HG02759 (cell line): ENCODE measurements at regions not wholly inside any gene's neighbourhood (a gene's known extent, or its start where the extent isn't known, plus 50 kb on each side); places are given as distances from the start of the nearest gene placed in this dataset.

ENCODE experiments used
- ATAC-seq: cut with Tn5 transposase; IDR thresholded peaks from one replicate; pipeline ENCODE4 v1.9.1; 2021; ENCODE audit warnings: mild to moderate bottlenecking, moderate library complexity; ENCODE audit not compliant: unreplicated experiment

DNA sequence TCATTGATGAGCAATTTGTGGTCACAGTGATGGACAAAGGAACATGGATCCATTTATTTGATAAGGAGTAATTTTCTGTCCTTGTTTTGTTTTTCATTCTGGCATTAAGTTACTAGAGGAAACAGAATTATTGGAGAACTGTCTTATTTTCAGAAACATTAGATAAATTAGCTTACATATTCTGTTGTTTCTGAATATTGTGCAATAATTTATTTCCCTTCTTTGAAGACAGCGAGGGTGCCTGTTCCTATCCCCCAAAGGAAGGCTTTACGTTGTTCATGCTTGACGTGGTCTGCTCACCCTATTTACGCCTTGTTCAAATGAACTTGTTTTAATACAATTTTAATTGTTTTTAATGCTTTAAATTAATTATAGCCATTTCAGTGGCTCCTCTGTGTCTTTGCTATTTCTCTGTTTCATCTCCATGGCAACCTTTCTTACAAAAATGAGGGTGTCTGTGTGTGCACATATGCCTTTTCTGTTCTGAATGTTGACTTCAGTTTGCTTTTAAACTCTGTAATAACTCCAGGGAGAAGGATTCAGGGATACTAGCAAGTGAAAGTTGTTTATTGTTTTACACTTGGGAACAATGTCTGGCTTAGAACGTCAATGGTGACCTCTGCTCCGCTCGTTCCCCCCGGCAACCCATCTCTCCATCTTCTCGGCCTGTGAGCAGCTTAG is 138.3 kb upstream of the PLET1 start:
- no peak for ATAC-seq

- no peak for ATAC-seq
Observed at GRCh38 chr11:112400476-112401014, 139.9 kb upstream of the PLET1 start.

DNA sequence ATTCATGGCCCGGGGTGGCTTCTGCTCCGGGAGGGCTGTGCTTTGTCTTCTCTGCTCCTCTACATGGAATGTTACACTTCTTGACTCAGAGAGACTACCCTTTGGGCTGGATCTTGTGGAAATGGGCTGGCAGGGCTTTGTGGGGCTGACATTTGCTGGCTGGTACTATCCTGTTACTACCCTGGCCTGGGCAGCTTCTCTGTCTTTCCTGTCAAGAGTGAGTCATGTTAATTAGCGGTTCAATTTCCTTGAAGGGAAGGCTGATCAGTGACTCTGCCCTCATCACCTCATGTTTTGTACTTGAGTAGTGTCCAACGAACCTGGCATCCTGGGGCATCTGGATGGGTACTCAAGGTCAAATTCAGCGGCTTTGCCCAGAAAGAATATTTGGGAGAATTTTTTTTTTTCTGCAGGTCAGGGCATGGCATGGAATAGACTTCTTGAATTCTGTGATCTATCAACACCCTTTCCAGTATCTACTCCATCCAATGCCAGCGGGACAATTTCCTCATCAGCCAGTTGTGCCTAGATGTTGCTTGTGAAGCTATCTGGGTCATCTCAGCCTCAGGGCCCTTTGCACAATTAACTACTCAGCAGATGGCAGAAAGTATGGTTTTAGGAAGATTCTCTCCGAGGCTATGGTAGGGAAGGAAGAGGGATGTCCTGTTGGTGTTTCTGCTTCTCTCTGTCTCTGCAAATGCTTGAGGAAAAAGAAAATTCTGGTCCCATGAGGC is 140.5 kb upstream of the PLET1 start:
- ATAC-seq = no peak

DNA sequence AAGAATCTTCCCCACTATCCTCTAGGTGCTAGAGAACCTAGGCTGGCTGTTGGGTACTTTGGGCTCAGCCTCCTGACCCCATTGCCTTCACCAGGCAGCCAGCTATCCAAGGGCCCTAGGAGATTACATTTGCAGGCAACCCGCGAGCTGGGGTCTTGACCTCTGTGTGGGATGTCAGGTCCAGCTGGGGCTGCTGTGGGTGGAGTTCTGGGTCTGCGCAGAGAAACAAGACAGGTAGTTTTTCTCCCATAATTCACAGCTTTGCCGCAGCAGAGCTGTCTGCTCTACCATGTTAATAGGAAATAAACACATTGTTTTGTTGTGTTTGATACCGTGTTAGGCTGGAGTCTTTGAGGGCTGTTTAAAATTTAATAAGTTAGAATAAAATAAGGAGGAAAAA is 142.8 kb upstream of the PLET1 start:
- ATAC-seq = no peak

GRCh38 chr11:112404112-112404511 is 143.5 kb upstream of the PLET1 start:
- no peak for ATAC-seq

GRCh38 chr11:112408517-112408916 is 147.9 kb upstream of the PLET1 start:
- ATAC-seq = no peak

DNA sequence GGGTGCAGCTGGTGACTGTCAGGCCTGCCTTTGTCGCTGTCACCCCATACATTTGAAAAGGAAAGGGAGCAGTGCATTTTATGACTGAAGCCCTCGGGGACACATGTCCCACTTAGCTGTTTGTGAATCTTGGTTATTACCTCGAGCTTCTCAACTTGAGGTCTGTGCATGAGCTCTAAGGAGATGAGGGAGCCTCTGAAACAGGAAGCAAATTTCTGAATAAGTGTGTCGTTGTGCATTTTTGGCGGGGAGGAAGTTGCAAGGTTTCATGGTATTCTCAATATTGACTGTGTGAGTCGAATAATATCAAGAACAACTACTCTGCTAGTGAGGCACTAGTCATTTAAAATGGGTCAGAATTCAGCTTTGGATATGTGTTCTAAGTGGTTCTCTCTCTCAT is 149.7 kb upstream of the PLET1 start:
- ATAC-seq = no peak

- ATAC-seq = no peak
Observed at GRCh38 chr11:112412383-112412782, 151.7 kb upstream of the PLET1 start.

DNA sequence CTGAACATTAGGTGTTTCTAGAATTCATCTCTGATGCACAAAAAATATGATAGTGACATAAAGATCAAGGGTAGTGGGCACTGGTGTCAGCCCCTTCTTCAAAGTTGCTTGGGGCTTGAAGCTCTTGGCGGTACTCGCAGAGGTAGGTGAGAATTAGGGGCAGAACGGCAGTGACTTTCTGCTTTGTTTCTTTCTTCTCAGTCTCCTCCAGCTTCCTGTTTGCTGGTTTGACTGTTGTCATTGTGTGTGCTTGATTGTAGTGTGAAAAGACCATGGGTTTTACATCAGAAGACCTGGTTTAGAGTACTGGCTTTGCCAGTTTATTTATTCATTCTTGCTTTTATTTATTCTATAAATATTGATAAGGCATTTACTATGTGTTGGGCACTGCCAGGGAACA is 156.7 kb upstream of the PLET1 start:
- no peak for ATAC-seq

DNA sequence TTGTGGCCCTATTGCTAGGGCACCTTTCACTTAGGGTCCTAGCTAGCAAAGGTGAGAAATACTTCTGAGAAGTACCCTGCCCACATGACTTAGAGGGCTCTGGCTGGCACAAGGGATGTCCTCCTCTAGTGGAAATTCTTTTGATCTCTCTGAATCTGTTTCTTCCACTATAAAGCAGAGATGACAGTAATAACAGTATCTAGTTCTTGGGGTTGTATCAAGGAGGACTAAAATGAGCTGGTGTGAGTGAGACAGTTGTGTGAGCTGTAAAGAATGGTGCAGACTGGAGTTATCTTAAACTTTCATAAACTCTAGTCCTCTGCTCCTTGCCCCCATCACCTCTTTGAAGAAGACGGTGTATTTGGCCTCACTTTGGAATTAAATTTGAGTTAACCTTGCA is 157.8 kb upstream of the PLET1 start:
- no peak for ATAC-seq

DNA sequence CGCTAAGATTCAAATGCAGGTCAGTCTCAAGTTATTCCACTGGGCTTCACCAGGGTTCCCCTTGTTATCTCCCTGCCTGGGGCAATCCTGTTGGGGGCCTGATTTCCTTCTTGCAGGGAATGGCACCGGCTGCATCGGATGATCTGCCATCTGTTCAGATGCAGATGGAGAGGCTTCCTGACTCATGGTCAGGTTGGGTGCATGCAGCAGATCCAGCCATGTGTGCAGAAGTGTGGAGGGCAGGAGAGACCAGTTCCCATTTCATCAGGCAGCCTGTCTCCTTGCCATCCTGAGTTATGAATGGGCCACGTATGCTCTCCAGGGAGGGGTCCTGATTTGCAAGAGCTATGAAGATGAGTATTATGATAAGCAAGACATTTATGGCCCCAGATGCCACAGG is 161.2 kb upstream of the PLET1 start:
- no peak for ATAC-seq

DNA sequence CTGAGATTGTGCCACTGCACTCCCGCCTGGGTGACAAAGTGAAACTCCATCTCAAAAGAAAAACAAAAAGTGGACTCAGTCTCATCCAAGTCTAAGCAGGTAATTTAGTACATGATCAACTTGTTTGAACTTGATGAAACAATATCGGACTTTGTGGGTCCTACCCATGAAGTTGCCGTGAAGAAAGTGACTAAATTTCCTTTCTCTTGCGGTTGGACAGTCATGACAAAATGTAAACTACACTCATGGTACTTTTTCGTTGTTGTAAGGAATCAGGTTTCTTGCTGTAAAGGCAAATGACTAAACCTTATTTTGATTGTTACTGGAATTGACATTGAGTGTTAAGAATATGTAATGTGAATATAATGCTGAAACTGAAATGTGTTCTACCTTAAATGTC is 164.5 kb upstream of the PLET1 start:
- ATAC-seq = no peak

- ATAC-seq = no peak
Observed at GRCh38 chr11:112437096-112437495, 176.4 kb upstream of the PLET1 start.

- no peak for ATAC-seq
Observed at GRCh38 chr11:112439614-112440013, 179.0 kb upstream of the PLET1 start.

DNA sequence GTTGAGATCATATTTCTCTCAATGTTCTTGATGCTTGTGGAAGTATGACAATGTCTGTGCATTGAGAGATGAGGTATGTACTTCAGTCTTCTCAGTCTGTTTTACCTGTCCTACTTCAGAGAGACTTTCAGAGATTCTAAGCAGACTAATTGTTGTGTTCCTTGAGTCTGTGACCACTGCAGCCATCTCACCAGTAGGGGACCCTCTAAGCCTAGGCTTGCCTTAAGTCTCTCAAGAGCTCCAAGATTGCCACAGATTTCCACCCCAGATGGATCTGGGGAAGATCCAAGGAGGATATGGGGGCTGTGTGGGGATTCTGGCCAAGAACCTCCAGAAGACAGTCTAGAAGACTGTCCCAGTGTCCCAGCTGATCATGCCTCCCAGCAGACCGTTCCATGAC is 179.9 kb upstream of the PLET1 start:
- no peak for ATAC-seq

DNA sequence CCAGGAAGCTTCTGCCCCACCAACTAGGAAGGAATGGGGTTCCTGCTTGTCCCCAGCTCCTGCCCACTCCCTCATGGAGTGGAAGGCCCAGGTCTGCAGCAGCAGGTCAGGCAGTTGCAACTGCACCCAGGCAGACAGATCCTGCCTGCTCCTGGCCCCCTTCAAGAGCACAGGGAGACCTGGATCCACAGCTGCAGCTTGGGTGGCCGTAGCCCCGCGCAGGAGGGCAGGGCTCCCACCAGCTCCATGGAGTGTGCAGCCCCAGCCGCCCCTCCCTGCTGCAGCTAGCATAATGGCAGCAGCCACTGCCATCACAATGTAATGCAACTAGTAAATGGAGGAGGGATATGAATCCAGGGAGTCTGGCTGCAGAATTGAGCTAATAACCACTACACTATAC is 187.5 kb upstream of the PLET1 start:
- ATAC-seq = no peak

- no peak for ATAC-seq
Observed at GRCh38 chr11:112448806-112449205, 188.1 kb upstream of the PLET1 start.

DNA sequence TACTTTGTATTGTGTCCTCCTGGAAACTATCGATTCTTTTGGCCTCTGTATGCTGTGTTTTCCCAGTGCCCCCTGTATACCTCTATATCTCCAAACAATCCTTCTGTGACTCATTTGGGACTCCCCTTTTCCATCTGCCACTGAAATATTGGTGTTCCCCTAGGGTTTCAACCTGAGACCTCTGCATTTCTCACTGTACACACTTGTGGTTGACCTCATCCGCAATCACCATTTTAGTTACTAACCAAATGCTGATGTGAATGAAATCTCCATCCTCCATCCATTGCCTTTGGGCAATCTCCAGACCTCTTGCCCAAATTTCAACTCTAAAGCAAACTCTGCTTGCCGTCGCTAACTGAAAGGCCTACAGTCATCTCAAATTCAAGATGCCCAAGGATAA is 190.6 kb upstream of the PLET1 start:
- ATAC-seq = no peak

DNA sequence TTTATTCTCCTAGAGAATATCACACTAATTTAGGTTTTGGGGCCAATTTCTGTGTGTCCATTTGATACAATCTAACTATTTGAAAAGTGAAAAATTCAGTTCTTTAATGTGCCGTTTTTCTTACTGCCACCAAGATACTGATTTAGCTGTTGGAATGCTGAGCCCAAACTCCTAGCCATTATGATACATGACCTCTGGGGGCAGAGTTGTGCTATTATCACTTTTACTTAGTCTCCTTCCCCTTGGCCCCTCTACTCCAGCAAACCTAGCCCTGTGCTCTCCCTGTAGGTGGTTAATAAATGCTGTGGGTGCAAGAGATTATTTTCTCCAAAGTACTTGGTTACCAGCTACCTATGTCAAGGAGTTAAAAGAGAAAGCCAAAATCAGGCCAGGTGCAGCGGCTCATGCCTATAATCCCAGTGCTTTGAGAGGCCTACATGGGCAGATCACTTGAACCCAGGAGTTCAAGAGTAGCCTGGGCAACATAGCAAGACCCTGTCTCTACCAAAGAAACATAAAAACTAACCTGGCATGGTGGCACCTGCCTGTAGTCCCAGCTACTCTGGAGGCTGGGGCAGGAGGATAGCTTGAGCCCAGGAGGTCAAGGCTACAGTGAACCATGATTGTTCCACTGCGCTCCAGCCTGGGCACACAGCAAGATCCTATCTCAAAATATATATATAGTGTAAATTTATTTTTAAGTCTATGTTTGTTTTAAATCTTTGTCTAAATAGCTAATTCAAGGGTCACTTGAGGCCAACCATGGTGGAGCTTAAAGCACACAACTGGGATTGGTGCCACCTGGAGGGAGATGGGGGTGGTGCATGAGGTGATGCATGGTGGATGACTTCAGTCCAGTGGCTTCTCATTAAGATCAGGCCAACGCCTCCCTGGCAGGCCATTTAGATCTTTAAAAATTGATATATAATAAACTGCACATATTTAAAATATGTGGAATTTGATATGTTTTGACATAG is 193.2 kb upstream of the PLET1 start:
- no peak for ATAC-seq

DNA sequence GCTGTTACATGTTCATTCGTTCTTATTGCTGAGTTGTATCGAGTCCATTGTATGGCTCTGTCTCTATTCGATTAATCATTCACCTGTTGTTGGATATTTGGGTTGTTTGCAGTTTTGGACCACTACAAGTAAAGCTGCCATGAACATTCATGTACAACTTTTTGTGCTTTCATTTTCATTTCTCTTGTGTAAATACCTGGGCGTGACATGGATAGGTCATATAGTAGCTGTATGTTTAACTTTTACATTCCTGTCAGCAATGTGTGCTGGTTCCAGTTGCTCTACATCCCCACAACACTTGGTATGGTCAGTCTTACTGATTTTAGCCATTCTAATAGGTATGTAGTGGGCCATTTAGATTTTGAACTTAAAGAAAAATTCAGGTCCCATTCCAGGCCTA is 194.2 kb upstream of the PLET1 start:
- no peak for ATAC-seq

DNA sequence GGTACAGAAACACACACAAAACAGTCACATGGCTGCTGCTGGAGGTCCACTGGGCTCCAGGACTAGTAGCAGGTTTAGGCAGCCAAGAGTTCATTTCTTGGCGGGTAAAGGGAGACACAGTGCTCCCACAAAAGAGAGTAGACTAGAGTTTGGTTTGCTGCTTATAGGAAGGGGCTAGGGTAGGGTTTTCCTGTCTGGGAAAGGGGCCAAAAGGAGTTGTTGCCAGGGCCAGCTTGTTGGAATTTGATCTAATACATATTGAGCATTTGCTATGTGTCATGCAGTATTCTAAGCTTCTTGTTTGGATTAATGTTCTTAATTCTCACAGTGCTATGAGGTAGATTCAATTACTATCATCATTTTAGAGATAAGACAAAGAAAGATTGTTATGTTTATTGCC is 195.1 kb upstream of the PLET1 start:
- ATAC-seq = no peak
